ENCODE measurements at regions not wholly inside any gene's neighbourhood (a gene's known extent, or its start where the extent isn't known, plus 50 kb on each side); places are given as distances from the start of the nearest gene placed in this dataset.

- no peak for TF ChIP-seq CTCF (IDR thresholded peaks at IDR 0.05; ENCODE audit: low read depth, low read length)
Measured at GRCh38 chr6:112594886-112595594, 247.9 kb downstream of the RFPL4B start.

GRCh38 chr6:112595841-112596240 is 248.7 kb downstream of the RFPL4B start:
- no peaks in the 10 kb centered on the region for H3K9me3 ChIP-seq (ENCODE audit: low read depth)
- no peaks in the 10 kb centered on the region for H3K27me3 ChIP-seq
- H3K4me3 ChIP-seq: no peak overlapping the region
- DNase-seq (ENCODE audit: low read depth in 1 of 2, low spot score in 1 of 2): no peak
- no peaks in the 10 kb centered on the region for H3K4me1 ChIP-seq (ENCODE audit: low read depth)
- H3K36me3 ChIP-seq: no peaks in the 10 kb centered on the region
- TF ChIP-seq CTCF (IDR thresholded peaks at IDR 0.05; ENCODE audit: low read depth, low read length): no peak
- no peak overlapping the region for H3K27ac ChIP-seq

More at GRCh38 chr6:112594886-112595594, 247.9 kb downstream of the RFPL4B start:
- Histone ChIP-seq H3K4me1 (ENCODE audit: low read depth) (no peaks in the 10 kb centered on the region), H3K4me3 (no peak overlapping the region), H3K27ac (no peak overlapping the region), H3K27me3 (no peaks in the 10 kb centered on the region), H3K9me3 (ENCODE audit: low read depth) (no peaks in the 10 kb centered on the region), H3K36me3 (no peaks in the 10 kb centered on the region)
- DNase-seq (ENCODE audit: low read depth in 1 of 2, low spot score in 1 of 2): no peak

GRCh38 chr6:112597176-112597575 is 250.0 kb downstream of the RFPL4B start:
- no peaks in the 10 kb centered on the region for H3K36me3 ChIP-seq
- no peak overlapping the region for H3K4me3 ChIP-seq
- no peak for TF ChIP-seq CTCF (IDR thresholded peaks at IDR 0.05; ENCODE audit: low read depth, low read length)
- H3K27ac ChIP-seq: no peak overlapping the region
- no peaks in the 10 kb centered on the region for H3K4me1 ChIP-seq (ENCODE audit: low read depth)
- no peaks in the 10 kb centered on the region for H3K9me3 ChIP-seq (ENCODE audit: low read depth)
- H3K27me3 ChIP-seq: no peaks in the 10 kb centered on the region
- no peak for DNase-seq (ENCODE audit: low read depth in 1 of 2, low spot score in 1 of 2)

- H3K9me3 ChIP-seq (ENCODE audit: low read depth): no peaks in the 10 kb centered on the region
- DNase-seq (ENCODE audit: low read depth in 1 of 2, low spot score in 1 of 2): no peak
- H3K4me1 ChIP-seq (ENCODE audit: low read depth): no peaks in the 10 kb centered on the region
- H3K27ac ChIP-seq: no peak overlapping the region
- peak; percentile 6 for TF ChIP-seq CTCF (IDR thresholded peaks at IDR 0.05; ENCODE audit: low read depth, low read length)
- no peaks in the 10 kb centered on the region for H3K27me3 ChIP-seq
- H3K4me3 ChIP-seq: no peak overlapping the region
- H3K36me3 ChIP-seq: no peaks in the 10 kb centered on the region
Measured at GRCh38 chr6:112600168-112600567, 253.0 kb downstream of the RFPL4B start.

GRCh38 chr6:112603726-112604125 is 256.6 kb downstream of the RFPL4B start:
- Histone ChIP-seq H3K4me3 (no peak overlapping the region), H3K27me3 (no peaks in the 10 kb centered on the region), H3K36me3 (no peaks in the 10 kb centered on the region), H3K27ac (no peak overlapping the region), H3K4me1 (ENCODE audit: low read depth) (no peaks in the 10 kb centered on the region), H3K9me3 (ENCODE audit: low read depth) (no peaks in the 10 kb centered on the region)
- TF ChIP-seq CTCF (IDR thresholded peaks at IDR 0.05; ENCODE audit: low read depth, low read length): no peak
- DNase-seq (ENCODE audit: low read depth in 1 of 2, low spot score in 1 of 2): no peak
